Activated CD8-positive, alpha-beta memory T cell treated with anti-CD3 and anti-CD28 coated beads, Interleukin-2, amount 10 ng/mL, durations not matched to agents 7 days and 5 days (primary cell): ENCODE measurements at regions not wholly inside any gene's neighbourhood (a gene's known extent, or its start where the extent isn't known, plus 50 kb on each side); places are given as distances from the start of the nearest gene placed in this dataset.

ENCODE experiments used
- ATAC-seq: fragments of 150-1000 bp; cut with Tn5 transposase; one replicate; pipeline ENCODE4 v1.10.0; 2021; ENCODE audit warnings: moderate library complexity
- CTCF ChIA-PET: fragments of 350-600 bp; sonication (Branson Sonifier 250); formaldehyde crosslinking; loops from one replicate; lab custom pipeline; 2021; ENCODE audit warnings: antibody characterized with exemption; lab: Charles Lee
- DNase-seq: peaks from one replicate; pipeline ENCODE4 v3.0.0-alpha.2; 2020
- H3K27ac Mint-ChIP-seq: one replicate; pipeline ENCODE4 v1.8.0; 2021; ENCODE audit warnings: mild to moderate bottlenecking, mixed read lengths
- H3K27me3 Mint-ChIP-seq: one replicate; pipeline ENCODE4 v1.8.0; 2021; ENCODE audit warnings: mixed read lengths
- H3K36me3 Mint-ChIP-seq: one replicate; pipeline ENCODE4 v1.8.0; 2021; ENCODE audit warnings: mild to moderate bottlenecking, mixed read lengths
- H3K4me1 Mint-ChIP-seq: one replicate; pipeline ENCODE4 v1.8.0; 2021; ENCODE audit warnings: mixed read lengths
- H3K4me3 Mint-ChIP-seq: one replicate; pipeline ENCODE4 v1.8.0; 2021; ENCODE audit warnings: mild to moderate bottlenecking, moderate library complexity, mixed read lengths
- H3K9me3 Mint-ChIP-seq: one replicate; pipeline ENCODE4 v1.8.0; 2022; ENCODE audit warnings: low read depth, mixed read lengths

- Mint-ChIP-seq H3K4me3 (no peak overlapping the region), H3K36me3 (no peaks in the 10 kb centered on the region), H3K4me1 (no peaks in the 10 kb centered on the region), H3K27ac (no peak overlapping the region), H3K27me3 (no peaks in the 10 kb centered on the region), H3K9me3 (peaks cover 11% of the 10 kb centered on the region)
- CTCF ChIA-PET = no interaction called here
- ATAC-seq (no peak), DNase-seq (no peak)
These were observed 90.4 kb downstream of the BMP2 start for GRCh38 chr20:6857927-6858326.

- no peaks in the 10 kb centered on the region for H3K36me3 Mint-ChIP-seq
- CTCF ChIA-PET = no interaction called here
- ATAC-seq (no peak), DNase-seq (no peak)
- no peaks in the 10 kb centered on the region for H3K4me1 Mint-ChIP-seq
- no peaks in the 10 kb centered on the region for H3K27me3 Mint-ChIP-seq
- no peaks in the 10 kb centered on the region for H3K9me3 Mint-ChIP-seq
- no peak overlapping the region for H3K4me3 Mint-ChIP-seq
- no peak overlapping the region for H3K27ac Mint-ChIP-seq
These were observed 95.9 kb downstream of the BMP2 start for GRCh38 chr20:6863355-6863754.

- CTCF ChIA-PET = no interaction called here
- Mint-ChIP-seq H3K27me3 (no peaks in the 10 kb centered on the region), H3K27ac (no peak overlapping the region), H3K9me3 (no peaks in the 10 kb centered on the region), H3K4me3 (no peak overlapping the region), H3K4me1 (no peaks in the 10 kb centered on the region), H3K36me3 (no peaks in the 10 kb centered on the region)
- DNase-seq (no peak), ATAC-seq (no peak)
These were observed 96.3 kb downstream of the BMP2 start for GRCh38 chr20:6863798-6864201.

- Mint-ChIP-seq H3K27ac (no peak overlapping the region), H3K36me3 (no peaks in the 10 kb centered on the region), H3K4me3 (no peak overlapping the region), H3K4me1 (no peaks in the 10 kb centered on the region), H3K27me3 (no peaks in the 10 kb centered on the region), H3K9me3 (no peaks in the 10 kb centered on the region)
- ATAC-seq (no peak), DNase-seq (no peak)
- CTCF ChIA-PET = no interaction called here
These were observed 97.3 kb downstream of the BMP2 start for GRCh38 chr20:6864740-6865139.

- Mint-ChIP-seq H3K36me3 (no peaks in the 10 kb centered on the region), H3K27ac (no peak overlapping the region), H3K27me3 (no peaks in the 10 kb centered on the region), H3K9me3 (no peaks in the 10 kb centered on the region), H3K4me3 (no peak overlapping the region), H3K4me1 (no peaks in the 10 kb centered on the region)
- ATAC-seq (no peak), DNase-seq (no peak)
- CTCF ChIA-PET = no interaction called here
These were observed 99.3 kb downstream of the BMP2 start for GRCh38 chr20:6866741-6867140.

- no peak overlapping the region for H3K27ac Mint-ChIP-seq
- ATAC-seq (no peak), DNase-seq (no peak)
- CTCF ChIA-PET = no interaction called here
- H3K4me1 Mint-ChIP-seq = no peaks in the 10 kb centered on the region
- H3K36me3 Mint-ChIP-seq = no peaks in the 10 kb centered on the region
- H3K9me3 Mint-ChIP-seq = no peaks in the 10 kb centered on the region
- H3K4me3 Mint-ChIP-seq = no peak overlapping the region
- no peaks in the 10 kb centered on the region for H3K27me3 Mint-ChIP-seq
These were observed 101.4 kb downstream of the BMP2 start for GRCh38 chr20:6868861-6869260.

GRCh38 chr20:6870559-6870958 is 103.1 kb downstream of the BMP2 start:
- CTCF ChIA-PET = no interaction called here
- H3K36me3 Mint-ChIP-seq = no peaks in the 10 kb centered on the region
- ATAC-seq (no peak), DNase-seq (no peak)
- H3K27ac Mint-ChIP-seq = no peak overlapping the region
- no peak overlapping the region for H3K4me3 Mint-ChIP-seq
- H3K4me1 Mint-ChIP-seq = no peaks in the 10 kb centered on the region
- no peaks in the 10 kb centered on the region for H3K27me3 Mint-ChIP-seq
- peaks cover 2% of the 10 kb centered on the region for H3K9me3 Mint-ChIP-seq

GRCh38 chr20:6877633-6878032 is 110.1 kb downstream of the BMP2 start:
- CTCF ChIA-PET = no interaction called here
- Mint-ChIP-seq H3K27ac (no peak overlapping the region), H3K4me3 (no peak overlapping the region), H3K4me1 (no peaks in the 10 kb centered on the region), H3K27me3 (no peaks in the 10 kb centered on the region), H3K9me3 (peaks cover 8% of the 10 kb centered on the region), H3K36me3 (no peaks in the 10 kb centered on the region)
- DNase-seq (no peak), ATAC-seq (no peak)

- Mint-ChIP-seq H3K4me1 (no peaks in the 10 kb centered on the region), H3K27ac (no peak overlapping the region)
- no peak for ATAC-seq
These were observed 115.2 kb downstream of the BMP2 start for GRCh38 chr20:6882561-6883291.

GRCh38 chr20:6884114-6884513 is 116.6 kb downstream of the BMP2 start:
- Mint-ChIP-seq H3K9me3 (peaks cover 8% of the 10 kb centered on the region), H3K27ac (no peak overlapping the region), H3K4me3 (no peak overlapping the region), H3K36me3 (no peaks in the 10 kb centered on the region), H3K4me1 (no peaks in the 10 kb centered on the region), H3K27me3 (no peaks in the 10 kb centered on the region)
- ATAC-seq (no peak), DNase-seq (no peak)
- CTCF ChIA-PET = no interaction called here

More at GRCh38 chr20:6882561-6883291, 115.2 kb downstream of the BMP2 start:
- Mint-ChIP-seq H3K4me3 (no peak overlapping the region), H3K36me3 (no peaks in the 10 kb centered on the region), H3K9me3 (peaks cover 12% of the 10 kb centered on the region), H3K27me3 (no peaks in the 10 kb centered on the region)
- DNase-seq = no peak
- CTCF ChIA-PET = no interaction called here

GRCh38 chr20:6886065-6886729 is 118.7 kb downstream of the BMP2 start:
- H3K4me1 Mint-ChIP-seq = no peaks in the 10 kb centered on the region
- no peaks in the 10 kb centered on the region for H3K27me3 Mint-ChIP-seq
- no peak overlapping the region for H3K27ac Mint-ChIP-seq
- CTCF ChIA-PET = no interaction called here
- ATAC-seq (no peak), DNase-seq (no peak)
- H3K36me3 Mint-ChIP-seq = no peaks in the 10 kb centered on the region
- peaks cover 8% of the 10 kb centered on the region for H3K9me3 Mint-ChIP-seq
- no peak overlapping the region for H3K4me3 Mint-ChIP-seq

- Mint-ChIP-seq H3K9me3 (peaks cover 11% of the 10 kb centered on the region), H3K4me3 (no peak overlapping the region), H3K27ac (no peak overlapping the region), H3K36me3 (no peaks in the 10 kb centered on the region), H3K27me3 (no peaks in the 10 kb centered on the region), H3K4me1 (no peaks in the 10 kb centered on the region)
- CTCF ChIA-PET = no interaction called here
- DNase-seq (no peak), ATAC-seq (no peak)
These were observed 120.5 kb downstream of the BMP2 start for GRCh38 chr20:6887966-6888365.

GRCh38 chr20:6888736-6889395 is 121.4 kb downstream of the BMP2 start:
- peaks cover 11% of the 10 kb centered on the region for H3K9me3 Mint-ChIP-seq
- no peaks in the 10 kb centered on the region for H3K27me3 Mint-ChIP-seq
- DNase-seq = no peak
- no peak for ATAC-seq
- no peaks in the 10 kb centered on the region for H3K4me1 Mint-ChIP-seq
- no peak overlapping the region for H3K27ac Mint-ChIP-seq
- no peaks in the 10 kb centered on the region for H3K36me3 Mint-ChIP-seq
- CTCF ChIA-PET = no interaction called here
- no peak overlapping the region for H3K4me3 Mint-ChIP-seq

GRCh38 chr20:6892724-6893123 is 125.2 kb downstream of the BMP2 start:
- H3K9me3 Mint-ChIP-seq = peaks cover 10% of the 10 kb centered on the region
- H3K27me3 Mint-ChIP-seq = no peaks in the 10 kb centered on the region
- H3K4me3 Mint-ChIP-seq = no peak overlapping the region
- no peaks in the 10 kb centered on the region for H3K4me1 Mint-ChIP-seq
- ATAC-seq (no peak), DNase-seq (no peak)
- CTCF ChIA-PET = no interaction called here
- no peak overlapping the region for H3K27ac Mint-ChIP-seq
- no peaks in the 10 kb centered on the region for H3K36me3 Mint-ChIP-seq
